Endothelial cell of umbilical vein (primary cell): ENCODE measurements at regions not wholly inside any gene's neighbourhood (a gene's known extent, or its start where the extent isn't known, plus 50 kb on each side); places are given as distances from the start of the nearest gene placed in this dataset.

Experiments used
- BruUV-seq: library from RNA; stranded (reverse); fragments of 400-500 nt; replicated peaks from 2 replicates; lab custom pipeline; 2021; lab: Mats Ljungman, UMichigan
- CTCF ChIA-PET: fragments of 300-600, 350-600 bp; sonication (Branson Sonifier 250); formaldehyde crosslinking; loops from one replicate; lab custom pipeline; 2021; ENCODE audit warnings: antibody characterized with exemption, inconsistent platforms; lab: Charles Lee
- POLR2A ChIA-PET: fragments of 300-600, 350-600 bp; sonication (Branson Sonifier 250); formaldehyde crosslinking; loops from one replicate; lab custom pipeline; 2021; ENCODE audit warnings: antibody characterized with exemption, inconsistent platforms; lab: Charles Lee
- DNase-seq: peaks from one replicate; pipeline ENCODE4 v3.0.0-alpha.2; 2011; ENCODE audit warnings: low read depth, low spot score
- FAIRE-seq: peaks from 2 replicates; lab custom pipeline; 2011; peaks lifted over from hg19 to GRCh38; lab: Jason Lieb, UNC
- H2AFZ ChIP-seq: 2 replicates; pipeline ENCODE4 v1.6.0; 2012; ENCODE audit warnings: low read depth, low read length, control low read depth, inconsistent platforms
- H3K27ac ChIP-seq: 2 replicates; pipeline ENCODE4 v1.5.1; 2011; ENCODE audit warnings: low read depth, mild to moderate bottlenecking, control low read depth, low read length, moderate library complexity; ENCODE audit not compliant: insufficient read depth
- H3K27me3 ChIP-seq, 2 experiments: 2 replicates each; pipeline versions ENCODE4 v1.6.0 to v1.6.1; 2011; ENCODE audit warnings: low read length in 2 of 2, mixed read lengths in 1 of 2; ENCODE audit not compliant: control insufficient read depth in 2 of 2, insufficient read depth in 2 of 2
- H3K36me3 ChIP-seq, 2 experiments: 2 replicates in 1 of 2; 3 replicates in 1 of 2; pipeline ENCODE4 v1.5.1; 2011; ENCODE audit warnings: low read length in 2 of 2, mild to moderate bottlenecking in 1 of 2, moderate library complexity in 1 of 2; ENCODE audit not compliant: control insufficient read depth in 2 of 2, insufficient read depth in 2 of 2; ENCODE audit errors: extremely low read depth in 1 of 2
- H3K4me1 ChIP-seq: 3 replicates; pipeline ENCODE4 v1.5.1; 2011; ENCODE audit warnings: mild to moderate bottlenecking, low read length; ENCODE audit not compliant: control insufficient read depth, insufficient read depth; ENCODE audit errors: extremely low read depth
- H3K4me2 ChIP-seq: 2 replicates; pipeline ENCODE4 v1.6.1; 2011; ENCODE audit warnings: low read length, control low read depth, mixed read lengths; ENCODE audit not compliant: insufficient read depth
- H3K4me3 ChIP-seq, 3 experiments: fragments of 200-600 bp in 1 of 3; sonication (generic), shearing (Covaris generic) in 1 of 3; replicated peaks in 1 of 3; 2 replicates each; pipeline ENCODE4 v1.5.1; 2011 to 2016; ENCODE audit warnings: control low read depth in 3 of 3, low read length in 3 of 3, mild to moderate bottlenecking in 2 of 3, inconsistent platforms in 1 of 3, low read depth in 1 of 3, moderate library complexity in 1 of 3; ENCODE audit not compliant: insufficient read depth in 1 of 3
- H3K79me2 ChIP-seq: 2 replicates; pipeline ENCODE4 v1.6.0; 2012; ENCODE audit warnings: low read length, inconsistent platforms; ENCODE audit not compliant: control insufficient read depth, insufficient read depth
- H3K9ac ChIP-seq: replicated peaks from 2 replicates; pipeline ENCODE3; 2011; ENCODE audit warnings: low read length, control low read depth; ENCODE audit not compliant: insufficient read depth; ENCODE audit errors: extremely low read depth
- H3K9me1 ChIP-seq: replicated peaks from 3 replicates; pipeline ENCODE4 v1.6.0; 2011; ENCODE audit warnings: mild to moderate bottlenecking, low read length; ENCODE audit not compliant: control insufficient read depth, insufficient read depth; ENCODE audit errors: extremely low read depth
- H3K9me3 ChIP-seq: replicated peaks from 2 replicates; pipeline ENCODE4 v1.5.1; 2012; ENCODE audit warnings: low read length, inconsistent platforms; ENCODE audit not compliant: control insufficient read depth, insufficient read depth
- H4K20me1 ChIP-seq: replicated peaks from 2 replicates; pipeline ENCODE3; 2011; ENCODE audit warnings: mild to moderate bottlenecking, low read length; ENCODE audit not compliant: control insufficient read depth, insufficient read depth; ENCODE audit errors: extremely low read depth
- EZH2 ChIP-seq: IDR thresholded peaks from 2 replicates; pipeline ENCODE4 v1.6.1; 2012; ENCODE audit warnings: borderline replicate concordance, low read depth, mild to moderate bottlenecking, moderate library complexity, low read length, inconsistent platforms; ENCODE audit not compliant: severe bottlenecking
- FOS ChIP-seq: IDR thresholded peaks from 2 replicates; pipeline ENCODE4 v1.6.1; 2011; ENCODE audit warnings: mild to moderate bottlenecking, low read length, moderate library complexity, borderline replicate concordance; ENCODE audit not compliant: insufficient read depth
- GATA2 ChIP-seq: IDR thresholded peaks from 2 replicates; pipeline ENCODE4 v1.7.0; 2011; ENCODE audit warnings: low read depth, mild to moderate bottlenecking, moderate library complexity, mixed read lengths, low read length; ENCODE audit not compliant: insufficient read length, insufficient read depth
- JUN ChIP-seq: IDR thresholded peaks from 2 replicates; pipeline ENCODE4 v1.6.1; 2011; ENCODE audit warnings: borderline replicate concordance, low read depth; ENCODE audit not compliant: insufficient read length, insufficient read depth
- MYC ChIP-seq: IDR thresholded peaks from one replicate; pipeline ENCODE4 v1.6.1; 2011; ENCODE audit warnings: mild to moderate bottlenecking, low read depth, low read length
- POLR2A ChIP-seq: IDR thresholded peaks from 2 replicates; pipeline ENCODE4 v1.6.1; 2012; ENCODE audit warnings: low read depth, mild to moderate bottlenecking, control low read depth, low read length
- POLR2AphosphoS5 ChIP-seq: IDR thresholded peaks from 2 replicates; pipeline ENCODE4 v1.6.1; 2012; ENCODE audit warnings: low read depth, mild to moderate bottlenecking, control low read depth, low read length, moderate library complexity; ENCODE audit not compliant: insufficient read depth
- dilution Hi-C: fragments of 300-500 bp; cut with MboI; formaldehyde crosslinking; loops from one replicate; pipeline ENCODE4 v1.15.0; 2019; ENCODE audit warnings: low sequenced_read_pairs; ENCODE audit not compliant: extremely low pct_ligation_motif_present
- intact Hi-C: fragments of 100-400 bp; cut with micrococcal nuclease; formaldehyde crosslinking; loops from one replicate; pipeline ENCODE4 v1.10.0; 2022
- TF ChIP-seq, protein P1 (sequence below): IDR thresholded peaks from 2 replicates; pipeline ENCODE4 v1.6.1; 2011; ENCODE audit not compliant: insufficient read depth, insufficient read length
- TF ChIP-seq, protein P2 (sequence below), 2 donors: IDR thresholded peaks; 1 replicate in 1 of 2; 2 replicates in 1 of 2; pipeline ENCODE4 v1.5.1; 2011; ENCODE audit warnings: low read length in 2 of 2, mild to moderate bottlenecking in 2 of 2, moderate library complexity in 2 of 2, control low read depth in 1 of 2, inconsistent platforms in 1 of 2, low read depth in 1 of 2; ENCODE audit not compliant: insufficient read depth in 1 of 2; ENCODE audit errors: extremely low read depth in 1 of 2

DNA sequence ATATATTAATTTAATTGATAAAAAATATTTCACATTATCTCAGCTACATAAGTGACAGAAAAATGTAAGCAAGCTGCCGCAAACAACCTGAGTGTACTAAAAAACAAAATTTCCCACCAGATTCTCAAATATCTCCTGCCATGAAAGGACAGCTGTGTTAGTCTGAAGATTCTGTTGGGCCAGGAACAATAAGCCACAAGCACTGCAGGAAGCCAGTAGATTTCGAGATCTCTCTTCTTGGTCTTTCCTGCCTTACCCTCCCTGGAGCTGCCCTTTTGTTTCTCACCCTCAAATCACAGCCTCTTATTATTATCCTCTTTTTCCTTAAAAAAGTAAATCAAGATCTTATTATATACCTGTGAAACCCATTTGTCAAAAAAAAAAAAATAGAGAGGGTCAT lies 165.6 kb downstream of the EFNB2 start:
- dilution Hi-C loops: no loop called here
- no peak for FAIRE-seq

More for the DNA sequence above, 165.6 kb downstream of the EFNB2 start:
- ChIA-PET CTCF (no interaction called here), POLR2A (no interaction called here)
- no peaks in the 10 kb centered on the region for H3K9me1 ChIP-seq
- H2AFZ ChIP-seq: no peak overlapping the region
- no peak overlapping the region for H3K4me2 ChIP-seq
- no peak overlapping the region for H3K9ac ChIP-seq
- no peak for TF ChIP-seq GATA2
- TF ChIP-seq, protein P1, sequence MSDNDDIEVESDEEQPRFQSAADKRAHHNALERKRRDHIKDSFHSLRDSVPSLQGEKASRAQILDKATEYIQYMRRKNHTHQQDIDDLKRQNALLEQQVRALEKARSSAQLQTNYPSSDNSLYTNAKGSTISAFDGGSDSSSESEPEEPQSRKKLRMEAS: no peak
- TF ChIP-seq JUN: no peak
- TF ChIP-seq POLR2AphosphoS5: no peak
- TF ChIP-seq, protein P2, sequence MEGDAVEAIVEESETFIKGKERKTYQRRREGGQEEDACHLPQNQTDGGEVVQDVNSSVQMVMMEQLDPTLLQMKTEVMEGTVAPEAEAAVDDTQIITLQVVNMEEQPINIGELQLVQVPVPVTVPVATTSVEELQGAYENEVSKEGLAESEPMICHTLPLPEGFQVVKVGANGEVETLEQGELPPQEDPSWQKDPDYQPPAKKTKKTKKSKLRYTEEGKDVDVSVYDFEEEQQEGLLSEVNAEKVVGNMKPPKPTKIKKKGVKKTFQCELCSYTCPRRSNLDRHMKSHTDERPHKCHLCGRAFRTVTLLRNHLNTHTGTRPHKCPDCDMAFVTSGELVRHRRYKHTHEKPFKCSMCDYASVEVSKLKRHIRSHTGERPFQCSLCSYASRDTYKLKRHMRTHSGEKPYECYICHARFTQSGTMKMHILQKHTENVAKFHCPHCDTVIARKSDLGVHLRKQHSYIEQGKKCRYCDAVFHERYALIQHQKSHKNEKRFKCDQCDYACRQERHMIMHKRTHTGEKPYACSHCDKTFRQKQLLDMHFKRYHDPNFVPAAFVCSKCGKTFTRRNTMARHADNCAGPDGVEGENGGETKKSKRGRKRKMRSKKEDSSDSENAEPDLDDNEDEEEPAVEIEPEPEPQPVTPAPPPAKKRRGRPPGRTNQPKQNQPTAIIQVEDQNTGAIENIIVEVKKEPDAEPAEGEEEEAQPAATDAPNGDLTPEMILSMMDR (IDR thresholded peaks at IDR 0.05; ENCODE audit: extremely low read depth in 1 of 2, insufficient read depth in 1 of 2, low read depth in 1 of 2, low read length in 2 of 2): no peak
- TF ChIP-seq FOS: no peak
- TF ChIP-seq POLR2A: no peak
- no peak for TF ChIP-seq MYC
- TF ChIP-seq EZH2: no peak
- no peaks in the 10 kb centered on the region for H3K27me3 ChIP-seq
- intact Hi-C loops: loop anchor here (10.0 kb wide), 4 partner anchors 215 to 925 kb away; no protein-coding TSS in a partner anchor
- H4K20me1 ChIP-seq: no peaks in the 10 kb centered on the region
- peaks cover 43% of the 10 kb centered on the region for H3K4me1 ChIP-seq
- H3K9me3 ChIP-seq: no peaks in the 10 kb centered on the region
- no TSS peak for BruUV-seq
- no peak for DNase-seq
- no peaks in the 10 kb centered on the region for H3K36me3 ChIP-seq
- no peak overlapping the region for H3K27ac ChIP-seq
- no peaks in the 10 kb centered on the region for H3K79me2 ChIP-seq
- no peak overlapping the region for H3K4me3 ChIP-seq
